Astrocyte (in vitro differentiated cells and primary cell): ENCODE measurements at regions not wholly inside any gene's neighbourhood (a gene's known extent, or its start where the extent isn't known, plus 50 kb on each side); places are given as distances from the start of the nearest gene placed in this dataset.

ENCODE experiments used
- CTCF ChIP-seq: IDR thresholded peaks from 2 replicates; pipeline ENCODE4 v1.5.1; 2011; ENCODE audit warnings: low read depth, mild to moderate bottlenecking, inconsistent platforms, low read length, moderate library complexity; ENCODE audit not compliant: insufficient read depth
- EZH2 ChIP-seq: IDR thresholded peaks from 2 replicates; pipeline ENCODE4 v1.6.1; 2012; ENCODE audit warnings: mild to moderate bottlenecking, low read length, inconsistent platforms; ENCODE audit not compliant: insufficient read depth

DNA sequence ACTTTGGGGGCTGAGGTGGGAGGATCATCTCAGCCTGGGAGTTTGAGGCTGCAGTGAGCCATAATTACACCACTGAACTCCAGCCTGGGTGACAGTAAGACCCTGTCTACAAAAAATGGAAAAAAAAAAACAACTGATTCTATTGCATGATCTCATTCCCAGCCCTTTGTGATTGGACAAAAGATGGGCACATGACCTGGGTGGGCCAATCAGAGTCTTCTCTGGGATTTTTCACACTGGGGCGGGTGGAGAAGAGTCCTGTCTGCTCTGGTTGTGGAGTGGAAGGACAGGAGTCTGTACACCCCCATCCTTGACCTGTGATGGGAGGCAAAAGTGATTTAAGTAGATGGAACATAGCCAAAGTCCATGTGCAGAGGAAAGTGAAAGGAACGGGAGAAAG is 170.5 kb downstream of the UQCRFS1 start:
- TF ChIP-seq CTCF (no peak), EZH2 (no peak)
